ENCODE measurements at regions not wholly inside any gene's neighbourhood (a gene's known extent, or its start where the extent isn't known, plus 50 kb on each side); places are given as distances from the start of the nearest gene placed in this dataset.

- no peak for DNase-seq
These were observed 379.6 kb downstream of the HRH4 start for GRCh38 chr18:24840051-24840450.

GRCh38 chr18:24840640-24841039 is 380.2 kb downstream of the HRH4 start:
- DNase-seq: no peak

- no peak for DNase-seq
These were observed 381.1 kb downstream of the HRH4 start for GRCh38 chr18:24841536-24841935.

GRCh38 chr18:24843123-24843522 is 382.7 kb downstream of the HRH4 start:
- DNase-seq: no peak

- DNase-seq: no peak
These were observed 385.7 kb downstream of the HRH4 start for GRCh38 chr18:24846138-24846537.

- no peak for DNase-seq
These were observed 390.1 kb downstream of the HRH4 start for GRCh38 chr18:24850532-24850931.

- DNase-seq: no peak
These were observed 392.6 kb downstream of the HRH4 start for GRCh38 chr18:24853076-24853475.

GRCh38 chr18:24860978-24861680 is 400.7 kb downstream of the HRH4 start:
- no peak for DNase-seq

- no peak for DNase-seq
These were observed 401.9 kb downstream of the HRH4 start for GRCh38 chr18:24862201-24862816.

- no peak for DNase-seq
These were observed 407.9 kb downstream of the HRH4 start for GRCh38 chr18:24868311-24868710.

GRCh38 chr18:24868760-24869237 is 408.4 kb downstream of the HRH4 start:
- DNase-seq: no peak

- no peak for DNase-seq
These were observed 408.8 kb downstream of the HRH4 start for GRCh38 chr18:24869285-24869684.

GRCh38 chr18:24875286-24875685 is 414.8 kb downstream of the HRH4 start:
- no peak for DNase-seq

- no peak for DNase-seq
These were observed 415.3 kb downstream of the HRH4 start for GRCh38 chr18:24875777-24876176.

- DNase-seq: no peak
These were observed 415.8 kb downstream of the HRH4 start for GRCh38 chr18:24876266-24876665.

GRCh38 chr18:24877066-24877465 is 416.6 kb downstream of the HRH4 start:
- DNase-seq: no peak

- no peak for DNase-seq
These were observed 417.1 kb downstream of the HRH4 start for GRCh38 chr18:24877546-24877945.

- no peak for DNase-seq
These were observed 417.9 kb downstream of the HRH4 start for GRCh38 chr18:24878289-24878688.

- no peak for DNase-seq
These were observed 424.8 kb downstream of the HRH4 start for GRCh38 chr18:24885276-24885675.

GRCh38 chr18:24894880-24895279 is 434.4 kb downstream of the HRH4 start:
- DNase-seq: no peak

- DNase-seq: no peak
These were observed 437.0 kb downstream of the HRH4 start for GRCh38 chr18:24897461-24897860.

- DNase-seq: no peak
These were observed 441.7 kb downstream of the ZNF521 start for GRCh38 chr18:24910221-24910620.

GRCh38 chr18:24913507-24914170 is 438.3 kb downstream of the ZNF521 start:
- no peak for DNase-seq

- DNase-seq: no peak
These were observed 437.8 kb downstream of the ZNF521 start for GRCh38 chr18:24914171-24914525.

Measured in activated CD4-positive, alpha-beta T cell treated with anti-CD3 and anti-CD28 coated beads for 48 hours (primary cell).